Retina (tissue), 1 donor: ENCODE measurements at regions not wholly inside any gene's neighbourhood (a gene's known extent, or its start where the extent isn't known, plus 50 kb on each side); places are given as distances from the start of the nearest gene placed in this dataset.

Experiments used
- DNase-seq: peaks from one replicate; pipeline ENCODE4 v3.0.0-alpha.2; 2016

DNA sequence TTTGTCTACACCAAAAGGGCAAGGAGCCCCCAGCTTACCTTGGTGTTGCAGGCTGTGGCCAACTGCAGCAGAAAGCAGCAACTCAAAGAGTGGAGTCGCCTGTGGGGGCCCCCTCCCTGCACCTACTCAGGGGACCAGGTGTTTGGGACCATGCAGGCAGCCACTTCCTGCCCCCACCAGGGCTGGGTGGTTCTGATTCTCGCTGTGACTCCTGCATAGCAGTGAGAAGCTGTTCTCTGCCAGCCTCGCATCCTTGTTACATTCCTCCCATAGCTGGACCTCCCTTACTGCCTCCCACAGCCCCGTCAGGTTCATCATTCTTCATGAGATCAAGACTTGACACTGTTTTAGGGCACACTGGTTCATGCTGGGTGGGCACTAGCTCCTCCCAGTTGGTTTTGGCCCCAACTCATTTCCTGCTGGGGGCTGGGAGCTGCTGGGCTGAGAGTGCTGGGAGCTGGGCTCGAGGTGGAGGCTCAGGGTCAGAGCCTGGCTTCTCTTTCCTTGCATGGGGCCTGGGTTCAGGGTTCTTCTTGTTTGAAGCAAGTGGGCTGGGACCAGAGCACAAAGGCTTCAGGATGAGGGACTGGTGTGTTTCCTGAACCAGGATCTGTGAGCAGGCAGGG lies 146.9 kb upstream of the C1orf174 start:
- no peak for DNase-seq

DNA sequence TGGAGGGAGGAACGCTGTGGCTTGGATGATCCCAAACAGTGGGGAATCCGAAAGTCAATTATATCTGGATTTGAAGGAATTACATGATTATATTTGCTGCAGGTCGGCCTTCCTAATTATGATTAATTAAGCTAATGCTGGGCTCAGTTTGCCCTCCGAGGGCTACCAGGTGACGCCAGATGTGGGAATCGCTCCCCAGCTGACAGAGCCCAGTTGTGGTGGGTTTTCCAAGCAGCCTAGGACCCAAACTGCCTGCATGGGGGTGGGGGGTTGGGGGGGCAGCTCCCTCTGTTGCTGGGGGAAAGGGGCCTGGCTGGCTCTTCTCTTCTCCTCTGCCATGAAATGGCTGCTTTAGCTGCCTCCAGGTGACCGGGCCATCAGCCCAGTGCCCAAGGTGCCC lies 147.6 kb upstream of the C1orf174 start:
- no peak for DNase-seq

DNA sequence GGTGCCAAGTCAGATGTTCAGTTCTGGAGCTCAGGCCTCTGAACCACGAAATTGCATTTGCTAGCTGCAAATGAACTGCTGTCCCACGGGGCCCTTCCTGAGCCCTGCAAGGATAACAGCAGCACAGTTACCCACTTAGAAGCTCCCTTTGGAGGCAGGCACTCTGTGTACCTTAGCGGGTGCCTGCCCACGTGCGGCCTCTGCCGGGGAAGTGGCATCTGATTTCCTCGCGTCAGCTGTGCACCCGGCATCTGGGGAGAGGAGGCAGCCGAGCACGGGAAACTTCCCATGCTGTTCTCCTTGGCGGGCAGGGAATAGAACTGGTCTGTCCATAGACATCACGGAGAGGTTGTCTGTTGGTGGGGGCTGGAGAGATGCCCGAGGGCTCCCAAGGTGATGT lies 148.0 kb upstream of the C1orf174 start:
- peak; percentile 46 for DNase-seq

DNA sequence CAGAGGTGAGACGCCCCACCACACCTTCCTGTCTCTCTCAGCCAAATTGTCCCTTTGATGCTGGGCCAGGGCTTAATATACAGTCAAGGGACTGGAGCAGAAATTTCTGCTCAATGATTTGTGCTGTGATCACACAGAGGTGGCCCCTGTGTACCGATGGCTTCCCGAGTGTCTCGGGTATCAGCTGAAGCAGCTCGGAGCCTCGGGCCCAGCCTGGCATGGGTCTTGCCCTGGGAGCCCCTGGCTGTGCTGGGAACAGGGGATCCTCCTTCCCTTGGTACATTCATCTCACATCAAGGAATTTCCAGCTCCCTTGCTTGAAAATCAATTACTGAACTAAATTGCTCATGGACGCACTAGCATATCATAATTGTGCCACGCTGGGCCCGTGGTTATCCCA lies 148.8 kb upstream of the C1orf174 start:
- DNase-seq: no peak

DNA sequence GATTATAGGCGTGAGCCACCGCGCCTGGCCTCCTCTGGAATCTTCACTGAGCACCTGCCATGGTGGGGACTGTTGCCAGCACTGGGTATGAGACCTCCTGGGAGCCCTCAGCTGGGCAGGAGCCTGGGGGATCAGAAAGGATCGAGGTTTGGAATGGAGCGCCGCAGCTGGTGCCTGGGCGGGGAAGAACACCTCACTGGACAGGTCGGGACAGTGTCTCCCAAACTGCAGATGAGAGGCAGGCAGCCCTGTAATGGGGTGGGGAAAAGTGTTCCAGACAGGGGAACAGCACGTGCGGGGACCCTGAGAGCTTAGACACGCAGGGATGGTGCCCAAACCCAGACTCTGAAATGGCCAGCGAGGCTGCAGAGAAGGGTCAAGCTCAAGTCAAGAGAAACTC lies 150.9 kb upstream of the C1orf174 start:
- no peak for DNase-seq

DNA sequence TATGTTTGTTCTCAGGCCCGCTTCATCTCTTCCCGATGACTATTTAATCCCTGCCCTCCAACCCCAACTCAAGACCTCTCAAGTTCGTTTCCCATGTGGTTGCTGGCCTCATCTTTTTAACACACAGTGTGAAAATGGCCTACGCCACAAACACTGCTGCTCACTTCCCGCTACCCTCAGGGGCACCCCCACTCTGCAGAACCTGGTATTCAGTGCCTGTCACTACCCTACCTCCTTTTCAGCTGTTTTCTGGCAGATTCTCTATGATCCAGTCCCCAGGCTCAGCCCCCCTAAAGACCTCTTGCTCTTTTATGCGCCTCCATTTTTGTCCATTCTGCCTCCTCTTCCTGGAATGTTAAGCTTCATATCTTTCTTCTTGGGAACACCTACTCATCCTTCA lies 152.6 kb upstream of the C1orf174 start:
- DNase-seq: no peak

DNA sequence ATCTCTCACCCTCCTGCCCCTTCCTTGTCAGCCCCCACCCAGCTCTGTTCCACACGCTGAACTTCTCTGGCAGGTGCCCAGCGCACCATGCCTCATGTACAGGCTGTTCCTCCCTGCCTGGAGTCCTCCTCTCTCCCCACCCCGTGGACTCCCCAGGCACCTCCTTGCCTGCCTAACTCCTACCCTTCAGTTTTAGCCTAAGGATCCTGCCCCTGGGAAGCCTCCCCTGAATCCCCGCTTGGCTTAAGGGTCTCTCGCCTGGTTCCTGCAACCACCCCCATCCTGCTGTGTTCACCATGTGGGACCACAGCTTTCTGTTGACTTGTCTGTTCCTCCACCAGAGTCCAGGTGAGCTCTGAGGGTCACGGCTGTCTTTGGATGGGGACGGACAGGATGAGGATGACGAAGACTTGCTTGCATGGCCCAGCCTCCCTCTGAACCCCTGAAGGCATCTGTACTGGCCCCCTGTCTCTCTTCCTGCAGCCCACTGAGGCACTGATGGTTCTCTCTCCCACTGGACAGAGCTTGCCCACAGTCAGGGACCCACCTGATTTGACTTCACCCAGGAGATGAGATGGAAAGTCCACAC lies 153.2 kb upstream of the C1orf174 start:
- no peak for DNase-seq

DNA sequence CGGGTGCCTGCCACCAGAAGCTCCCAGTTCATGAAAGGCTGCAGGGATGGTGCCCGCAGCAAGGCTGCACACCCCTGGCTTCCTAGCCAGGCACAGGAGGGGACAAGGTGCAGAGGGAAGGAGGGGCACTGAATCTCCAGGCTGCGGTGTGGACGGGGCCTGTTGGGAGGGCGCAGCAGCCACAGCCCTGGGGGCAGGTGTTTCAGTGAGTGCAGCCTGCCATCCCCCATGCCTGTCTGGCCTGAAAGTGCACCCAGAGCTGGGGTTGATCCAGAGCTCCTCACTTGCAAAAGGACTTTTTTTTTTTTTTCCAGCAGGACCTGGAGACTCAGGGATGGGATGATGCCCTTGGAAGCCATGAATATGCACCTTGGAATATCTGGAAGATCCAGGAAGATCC lies 153.7 kb upstream of the C1orf174 start:
- DNase-seq: no peak

DNA sequence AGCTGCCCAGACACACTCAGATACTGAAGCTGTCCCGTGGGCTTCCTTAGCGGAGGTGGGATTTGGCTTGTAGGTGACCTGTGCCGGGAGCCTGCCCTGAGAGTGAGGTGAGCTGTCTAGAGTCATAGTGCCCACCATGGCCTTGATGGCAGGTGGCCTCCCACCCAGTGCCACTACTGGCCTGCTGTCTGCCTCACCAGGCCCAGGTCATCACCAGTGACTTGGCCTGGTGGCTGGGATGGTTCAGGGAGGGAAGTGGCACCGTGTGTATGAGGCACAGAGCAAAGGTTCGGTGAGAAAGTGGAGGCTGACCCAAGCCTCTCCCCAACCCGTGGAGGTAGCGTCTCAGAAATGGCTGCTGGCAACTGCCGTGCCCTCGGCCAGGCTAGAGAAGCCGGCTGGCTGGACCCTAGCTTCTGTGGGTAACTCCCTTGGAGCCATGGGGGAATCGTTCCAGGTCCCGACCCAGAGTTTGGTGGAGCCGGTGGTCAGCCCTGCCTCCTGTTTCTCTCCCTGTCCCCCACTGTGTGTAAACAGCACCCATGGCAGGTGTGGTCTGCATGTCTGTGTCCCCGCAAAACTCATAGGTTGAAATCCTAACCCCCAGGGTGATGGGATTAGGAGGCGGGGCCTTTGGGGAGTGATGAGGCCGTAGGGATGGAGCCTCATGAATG lies 155.4 kb upstream of the C1orf174 start:
- no peak for DNase-seq

DNA sequence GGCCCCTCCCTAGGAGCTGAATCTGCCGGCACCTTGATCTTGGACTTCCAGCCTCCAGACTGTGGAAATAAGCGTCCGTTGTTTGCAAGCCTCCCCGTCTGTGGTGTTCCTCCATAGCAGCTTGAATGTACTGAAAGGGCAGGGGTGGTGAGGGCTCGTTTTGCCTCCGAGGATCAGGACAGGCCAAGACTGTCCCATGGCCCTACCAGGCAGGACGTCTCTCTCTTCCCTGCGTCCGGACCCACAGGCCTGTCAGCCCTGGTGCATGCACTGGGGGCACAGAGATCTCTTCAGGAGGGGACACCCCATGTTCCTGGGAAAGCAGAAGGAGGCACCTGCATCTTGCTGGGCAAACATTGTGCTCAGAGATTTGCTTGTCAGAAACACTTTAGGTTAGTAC lies 156.3 kb upstream of the C1orf174 start:
- DNase-seq: no peak

DNA sequence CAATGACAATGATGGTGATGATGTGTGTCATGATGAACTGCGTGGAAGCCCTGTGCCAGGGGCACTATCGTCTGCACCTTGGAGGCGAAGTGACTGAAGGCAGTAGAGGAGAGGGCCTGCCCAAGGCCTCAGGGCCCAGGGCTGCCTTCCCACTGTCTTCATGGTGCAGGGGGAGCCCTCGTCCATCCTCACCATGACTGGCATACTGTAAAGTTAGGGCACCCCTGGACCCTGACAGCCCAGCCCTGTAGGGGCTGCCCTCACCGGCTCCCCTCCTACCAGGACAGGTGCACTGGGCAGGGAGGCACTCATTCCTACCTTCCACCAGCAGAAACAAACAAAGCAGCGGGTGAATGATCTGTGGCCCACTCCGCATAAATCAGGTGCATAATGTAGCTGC lies 156.9 kb upstream of the C1orf174 start:
- DNase-seq: no peak

DNA sequence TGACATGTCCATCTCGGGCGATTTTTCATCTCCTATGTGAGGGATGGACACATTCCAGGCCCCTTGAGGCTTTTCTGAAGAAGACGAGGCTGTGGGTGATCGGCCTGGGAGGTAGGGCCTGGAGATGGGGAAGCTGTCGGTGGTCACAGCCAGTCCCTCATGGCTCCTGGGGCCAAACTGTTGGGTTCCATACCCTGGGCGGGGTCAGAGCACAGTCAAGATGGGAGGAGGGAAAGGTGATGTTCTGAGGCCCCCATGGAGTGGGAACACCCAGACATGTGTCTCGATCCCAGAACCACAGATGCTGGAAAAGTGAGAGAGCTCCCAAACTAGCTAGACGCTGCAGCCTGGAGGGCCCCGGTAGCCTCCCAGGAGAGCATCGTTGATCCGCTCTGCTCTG lies 157.5 kb upstream of the C1orf174 start:
- DNase-seq: no peak

DNA sequence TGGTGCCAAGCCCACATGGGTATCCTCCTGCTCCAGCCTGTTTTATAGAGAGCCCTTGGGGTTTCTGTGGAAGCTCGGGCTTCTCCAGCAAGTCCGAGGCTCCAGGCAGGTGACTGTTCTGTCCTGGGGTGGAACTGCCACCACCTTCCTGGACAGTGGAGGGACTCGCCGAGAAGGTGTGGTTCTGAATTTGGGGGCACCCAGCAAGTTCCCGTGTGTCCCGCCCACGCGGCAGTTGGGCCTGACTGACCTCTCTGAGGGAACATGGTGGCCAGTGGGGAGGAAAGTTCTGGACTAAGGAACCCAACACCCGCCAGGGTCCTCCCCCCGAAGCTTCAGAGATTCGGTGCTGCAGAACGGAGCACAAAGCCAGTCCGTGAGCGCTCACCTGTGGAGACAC lies 158.1 kb upstream of the C1orf174 start:
- no peak for DNase-seq

DNA sequence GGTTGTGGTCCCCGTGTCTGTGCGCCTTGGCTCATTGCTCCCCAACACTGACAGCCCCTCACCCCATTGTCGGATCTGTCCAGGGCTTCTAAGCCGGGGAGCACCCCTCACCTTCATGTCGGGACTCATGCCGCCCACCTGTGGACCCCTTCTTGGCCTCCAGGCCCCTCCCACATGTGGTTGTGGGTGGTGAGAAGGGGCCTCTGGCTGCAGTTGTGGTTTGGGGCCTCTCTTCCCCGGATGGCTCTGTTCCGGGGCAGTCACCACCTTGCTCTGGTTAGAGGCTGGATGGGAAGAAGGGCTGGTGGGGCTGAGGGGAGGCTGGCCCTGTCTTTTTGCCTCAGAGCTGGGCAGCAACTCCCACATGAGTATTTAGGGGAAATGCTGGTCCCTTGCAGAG lies 158.6 kb upstream of the C1orf174 start:
- DNase-seq: no peak

DNA sequence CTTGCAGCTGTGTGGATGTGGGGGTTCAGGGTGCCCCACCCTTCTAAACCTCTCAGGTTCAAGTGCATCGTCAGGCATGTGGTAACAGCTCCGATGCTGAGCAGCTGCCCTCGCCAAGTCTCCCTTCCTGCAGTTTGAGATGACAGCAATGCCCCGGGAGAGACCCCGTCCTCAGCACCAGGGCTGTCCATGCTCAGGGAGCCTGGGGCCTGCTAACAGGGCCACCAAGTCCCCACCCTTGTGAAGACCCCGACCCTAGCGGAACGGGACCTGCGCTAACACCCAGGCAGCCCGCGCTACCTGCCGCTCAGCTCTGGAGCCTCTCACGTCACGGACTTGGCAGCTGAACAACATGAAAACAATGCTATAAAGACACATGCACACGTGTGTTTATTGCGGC lies 159.2 kb upstream of the C1orf174 start:
- DNase-seq: no peak

DNA sequence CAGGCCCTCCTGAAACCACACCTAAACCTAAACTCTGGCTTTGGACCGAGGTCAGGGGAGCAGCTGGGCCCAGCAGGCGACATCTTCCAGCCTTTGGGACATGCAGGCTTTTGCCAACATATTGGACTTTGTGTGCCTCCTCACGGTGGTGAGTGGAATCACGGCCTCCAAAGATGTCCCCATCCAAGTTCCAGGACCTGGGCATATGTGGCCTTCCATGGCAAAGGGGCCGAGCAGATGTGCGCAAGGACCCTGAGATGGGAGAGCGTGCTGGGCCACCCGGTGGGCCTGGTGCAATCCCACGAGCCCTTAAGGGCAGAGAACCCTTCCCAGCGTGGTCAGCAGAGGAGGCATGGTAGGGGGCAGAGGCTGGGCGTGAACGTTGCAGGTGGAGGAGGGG lies 160.8 kb upstream of the C1orf174 start:
- no peak for DNase-seq

DNA sequence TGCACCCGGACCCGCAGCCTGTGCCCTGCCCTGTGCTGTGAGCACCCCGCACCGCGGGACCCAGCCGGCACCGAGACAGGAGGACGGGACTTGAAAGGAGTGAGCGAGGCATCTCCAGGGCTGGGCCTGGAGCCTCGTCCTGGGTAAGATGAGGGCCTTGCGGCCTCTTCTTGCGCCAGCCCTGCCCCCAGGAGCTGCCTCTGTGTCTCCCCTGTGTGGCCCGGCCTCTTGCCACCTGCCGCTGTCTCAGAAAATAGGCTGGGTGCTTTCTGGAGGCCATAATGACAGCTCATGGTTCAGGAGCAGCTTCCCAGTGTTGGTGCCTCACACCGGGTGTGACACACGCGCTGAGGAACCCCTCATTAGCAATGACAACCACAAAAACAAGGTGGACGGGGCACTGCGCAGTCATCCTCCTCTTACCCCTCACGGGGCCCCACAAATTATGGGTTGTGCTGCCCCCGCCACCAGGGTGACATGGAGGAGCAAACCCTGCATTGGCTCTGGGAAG lies 161.5 kb upstream of the C1orf174 start:
- peak; percentile 3 for DNase-seq

DNA sequence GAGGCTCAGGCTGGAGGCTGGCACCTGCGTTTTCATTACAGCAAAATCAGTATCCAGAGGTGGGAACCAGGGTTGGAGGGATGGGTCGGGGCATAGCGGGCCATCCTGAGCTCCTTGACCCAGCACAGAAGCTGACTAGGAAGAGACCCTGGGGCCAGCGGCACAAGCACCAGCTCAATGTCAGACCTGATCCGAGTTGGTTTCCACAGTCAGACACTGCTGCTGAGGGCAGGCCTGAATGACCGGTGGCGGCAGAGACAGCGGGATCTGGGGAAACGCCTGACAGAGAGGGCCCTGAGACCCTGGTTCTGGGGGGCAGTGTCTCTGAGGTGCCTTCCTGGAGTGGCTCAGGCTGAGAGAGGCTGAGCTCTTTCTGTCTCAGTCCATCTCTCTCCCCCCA lies 162.0 kb upstream of the C1orf174 start:
- DNase-seq: no peak

DNA sequence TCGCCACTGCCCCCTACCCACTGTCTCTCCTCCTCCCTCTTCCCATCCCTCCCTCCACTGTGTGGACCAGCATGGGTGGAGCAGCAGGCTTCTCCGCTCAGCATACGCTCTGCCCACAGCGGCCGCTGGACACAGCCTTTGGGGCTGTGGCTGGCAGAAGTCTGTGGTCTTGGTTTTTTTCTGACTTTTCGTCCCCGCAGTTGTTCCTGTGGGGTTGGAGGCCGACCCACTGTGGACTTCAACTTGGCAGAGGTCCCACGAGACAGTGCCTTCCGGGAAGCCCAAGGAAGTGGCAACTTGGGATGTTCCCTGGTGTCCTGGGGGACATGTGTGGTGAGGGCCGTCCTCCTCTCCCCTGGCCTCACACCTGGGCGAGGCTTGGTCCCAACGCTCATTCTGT lies 162.5 kb upstream of the C1orf174 start:
- DNase-seq: no peak

DNA sequence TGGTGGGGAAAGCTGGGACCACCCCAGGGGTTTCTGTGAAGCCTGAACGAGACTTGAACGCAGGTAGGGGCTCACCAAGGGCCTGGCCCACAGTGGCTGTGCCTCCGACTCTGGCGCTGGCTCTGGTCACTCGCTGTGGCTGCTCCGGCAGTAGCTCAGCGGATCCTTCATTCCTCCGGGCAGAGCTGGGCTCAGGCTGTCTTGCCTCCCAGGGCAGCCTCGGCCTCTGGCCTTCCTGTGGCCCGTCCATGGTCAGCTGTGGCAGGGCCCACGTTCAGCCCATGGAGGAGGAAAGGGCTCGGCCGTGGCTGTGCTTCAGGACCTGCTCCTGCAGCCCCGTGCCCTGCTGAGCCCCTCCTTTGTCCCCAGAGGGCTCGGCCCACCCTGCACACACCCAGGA lies 162.9 kb upstream of the C1orf174 start:
- DNase-seq: no peak

DNA sequence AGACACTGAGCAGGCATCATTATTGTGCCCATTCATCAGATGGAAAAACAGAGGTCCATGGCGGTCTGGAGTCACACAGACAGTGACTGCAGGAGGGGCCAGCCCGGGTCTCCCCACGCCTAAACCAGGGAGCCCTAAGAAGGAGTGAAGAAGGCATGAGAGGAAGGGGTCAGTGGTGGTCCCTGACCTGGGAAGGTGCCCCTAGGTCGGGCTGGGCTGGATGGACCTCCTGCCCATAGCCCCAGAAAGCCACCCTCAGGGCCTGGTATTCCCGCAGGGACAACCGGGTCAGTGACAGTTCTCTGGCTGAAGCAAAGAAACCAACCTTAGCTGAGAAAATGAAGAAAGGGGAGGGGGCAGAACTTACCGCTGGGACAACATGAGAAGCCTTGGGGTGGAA lies 163.4 kb upstream of the C1orf174 start:
- DNase-seq: no peak

DNA sequence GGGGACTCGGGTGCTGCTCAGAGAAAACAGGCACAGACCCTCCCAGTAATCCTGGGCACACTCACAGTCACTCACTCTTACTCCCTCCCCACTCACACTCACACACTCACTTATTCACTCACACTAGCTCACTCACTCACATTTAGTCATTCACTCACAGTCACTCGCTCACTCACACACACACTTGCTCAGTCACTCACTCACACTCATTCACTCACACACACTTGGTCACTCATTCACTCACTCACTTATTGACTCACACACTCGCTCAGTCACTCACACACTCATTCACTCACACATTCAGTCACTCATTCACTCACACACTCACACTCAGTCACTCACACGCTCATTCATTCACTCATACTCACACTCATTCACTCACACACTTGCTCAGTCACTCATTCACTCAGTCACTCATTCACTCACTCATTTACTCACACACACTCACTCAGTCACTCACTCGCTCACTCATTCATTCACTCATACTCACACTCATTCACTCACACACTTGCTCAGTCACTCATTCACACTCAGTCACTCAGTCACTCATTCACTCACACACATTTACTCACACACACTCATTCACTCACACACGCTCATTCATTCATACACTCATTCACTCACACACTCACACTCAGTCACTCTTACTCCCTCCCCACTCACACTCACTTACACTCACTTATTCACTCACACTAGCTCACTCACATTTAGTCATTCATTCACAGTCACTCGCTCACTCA lies 164.2 kb upstream of the C1orf174 start:
- no peak for DNase-seq

DNA sequence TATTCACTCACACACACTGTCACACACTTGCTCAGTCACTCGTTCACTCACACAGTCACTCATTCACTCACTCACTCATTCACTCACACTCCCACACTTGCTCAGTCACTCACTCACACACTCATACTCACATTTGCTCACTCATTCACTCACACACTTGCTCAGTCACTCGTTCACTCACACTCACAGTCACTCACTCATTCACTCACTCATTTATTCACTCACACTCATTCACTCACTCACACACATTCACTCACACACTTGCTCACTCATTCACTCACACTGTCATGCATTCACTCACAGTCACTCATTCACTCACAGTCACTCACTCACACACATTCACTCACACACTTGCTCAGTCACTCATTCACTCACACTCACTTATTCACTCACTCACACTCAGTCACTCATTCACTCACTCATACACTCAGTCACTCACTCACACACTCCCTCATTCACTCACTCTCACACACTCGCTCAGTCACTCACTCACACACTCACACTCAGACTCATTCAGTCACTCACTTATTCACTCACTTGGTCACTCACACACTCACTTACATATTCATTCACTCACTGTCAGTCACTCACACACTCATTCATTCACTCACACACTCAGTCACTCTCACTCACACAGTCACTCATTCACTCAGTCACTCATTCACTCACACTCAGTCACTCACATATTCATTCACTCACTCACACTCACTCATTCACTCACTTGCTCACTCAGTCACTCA lies 167.0 kb upstream of the C1orf174 start:
- no peak for DNase-seq
